ENCODE measurements at regions not wholly inside any gene's neighbourhood (a gene's known extent, or its start where the extent isn't known, plus 50 kb on each side); places are given as distances from the start of the nearest gene placed in this dataset.

- ATAC-seq (no peak), DNase-seq (ENCODE audit: extremely low read depth in 1 of 4, low spot score in 3 of 4) (no peak), FAIRE-seq (no peak)
- H2AFZ ChIP-seq (ENCODE audit: low read depth, low read length) = no peak overlapping the region
- no TSS peak for BruUV-seq (replicated peaks)
- no peaks in the 10 kb centered on the region for H3K9me1 ChIP-seq (ENCODE audit: control insufficient read depth, insufficient read depth, low read length)
- in situ Hi-C loops (cut with MboI) = no loop called here
- no peaks in the 10 kb centered on the region for H3K27me3 ChIP-seq (ENCODE audit: control insufficient read depth in 2 of 2, insufficient read depth in 2 of 2, low read length in 2 of 2)
- H3K4me1 ChIP-seq (replicated peaks in 1 of 2; ENCODE audit: control insufficient read depth in 2 of 2, insufficient read depth in 2 of 2, low read length in 2 of 2) = no peaks in the 10 kb centered on the region
- ChIA-PET POLR2A (no interaction called here), CTCF (ENCODE audit: low intra/inter-chr PET ratio) (no interaction called here)
- no peaks in the 10 kb centered on the region for H3K79me2 ChIP-seq (ENCODE audit: control insufficient read depth, insufficient read depth, low read length)
- intact Hi-C loops (cut with micrococcal nuclease) = no loop called here
- no peaks in the 10 kb centered on the region for H4K20me1 ChIP-seq (replicated peaks; ENCODE audit: control insufficient read depth, insufficient read depth, low read length)
- H3K9me3 ChIP-seq (replicated peaks; ENCODE audit: control insufficient read depth, insufficient read depth, low read depth, low read length) = no peaks in the 10 kb centered on the region; the same call in 1 of the 2 replicates
- no peak overlapping the region for H3K4me3 ChIP-seq
- H3K9ac ChIP-seq (ENCODE audit: insufficient read depth in 1 of 2, low read depth in 2 of 2, low read length in 2 of 2) = no peak overlapping the region
- no peak overlapping the region for H3K4me2 ChIP-seq (ENCODE audit: insufficient read depth, low read length)
- H3K36me3 ChIP-seq (ENCODE audit: control insufficient read depth, insufficient read depth, low read length) = no peaks in the 10 kb centered on the region
- no peak overlapping the region for H3K27ac ChIP-seq (ENCODE audit: extremely low read depth, low read depth, low read length)
- TF ChIP-seq GATA2 (CRISPR knock-in tag; IDR thresholded peaks at IDR 0.05) = no peak
- TF ChIP-seq NR2F6 (CRISPR knock-in tag; IDR thresholded peaks at IDR 0.05) = no peak
- TF ChIP-seq, protein P1, sequence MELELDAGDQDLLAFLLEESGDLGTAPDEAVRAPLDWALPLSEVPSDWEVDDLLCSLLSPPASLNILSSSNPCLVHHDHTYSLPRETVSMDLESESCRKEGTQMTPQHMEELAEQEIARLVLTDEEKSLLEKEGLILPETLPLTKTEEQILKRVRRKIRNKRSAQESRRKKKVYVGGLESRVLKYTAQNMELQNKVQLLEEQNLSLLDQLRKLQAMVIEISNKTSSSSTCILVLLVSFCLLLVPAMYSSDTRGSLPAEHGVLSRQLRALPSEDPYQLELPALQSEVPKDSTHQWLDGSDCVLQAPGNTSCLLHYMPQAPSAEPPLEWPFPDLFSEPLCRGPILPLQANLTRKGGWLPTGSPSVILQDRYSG (tag; conservative IDR thresholded peaks at IDR 0.05; ENCODE audit: low read depth) = no peak
- TF ChIP-seq RREB1 (CRISPR knock-in tag; IDR thresholded peaks at IDR 0.05) = no peak
- TF ChIP-seq ZNF23 (CRISPR knock-in tag; IDR thresholded peaks at IDR 0.05) = no peak
- TF ChIP-seq CBX3 (IDR thresholded peaks at IDR 0.05; ENCODE audit: borderline replicate concordance in 1 of 2, low read length in 2 of 2) = no peak
- no peak for TF ChIP-seq ZFP91 (CRISPR knock-in tag; IDR thresholded peaks at IDR 0.05)
- TF ChIP-seq TAL1 (IDR thresholded peaks at IDR 0.05) = no peak
- TF ChIP-seq NFIX (CRISPR knock-in tag; IDR thresholded peaks at IDR 0.05; ENCODE audit: low read depth) = no peak
- no peak for TF ChIP-seq ZNF780A (CRISPR knock-in tag; IDR thresholded peaks at IDR 0.05)
- TF ChIP-seq CREB5 (CRISPR knock-in tag; IDR thresholded peaks at IDR 0.05) = no peak
- no peak for TF ChIP-seq MCM2 (IDR thresholded peaks at IDR 0.05; ENCODE audit: low read depth)
These were observed 251.5 kb upstream of the NXPH2 start for GRCh38 chr2:139031722-139032121.
